ENCODE measurements at regions not wholly inside any gene's neighbourhood (a gene's known extent, or its start where the extent isn't known, plus 50 kb on each side); places are given as distances from the start of the nearest gene placed in this dataset.

- intact Hi-C loops (cut with DNase I; ENCODE audit: low total_unique reads) (no loop called here), in situ Hi-C loops (cut with MboI; ENCODE audit: low sequenced_read_pairs in 4 of 4) (no loop called here)
- H3K27me3 ChIP-seq, result no peaks in the 10 kb centered on the region
- no peak overlapping the region for H3K4me3 ChIP-seq
- TF ChIP-seq CTCF (IDR thresholded peaks at IDR 0.05 in 4 of 5, conservative IDR thresholded peaks at IDR 0.05 in 1 of 5) (no peak), POLR2A (IDR thresholded peaks at IDR 0.05) (no peak)
- no peaks in the 10 kb centered on the region for H3K9me3 ChIP-seq
- H3K36me3 ChIP-seq, result no peaks in the 10 kb centered on the region
- ATAC-seq (no peak), DNase-seq (no peak)
- no peaks in the 10 kb centered on the region for H3K4me1 ChIP-seq
- no peak overlapping the region for H3K27ac ChIP-seq
Measured at GRCh38 chr1:80427881-80428280, 1372.9 kb upstream of the ADGRL2 start.

DNA sequence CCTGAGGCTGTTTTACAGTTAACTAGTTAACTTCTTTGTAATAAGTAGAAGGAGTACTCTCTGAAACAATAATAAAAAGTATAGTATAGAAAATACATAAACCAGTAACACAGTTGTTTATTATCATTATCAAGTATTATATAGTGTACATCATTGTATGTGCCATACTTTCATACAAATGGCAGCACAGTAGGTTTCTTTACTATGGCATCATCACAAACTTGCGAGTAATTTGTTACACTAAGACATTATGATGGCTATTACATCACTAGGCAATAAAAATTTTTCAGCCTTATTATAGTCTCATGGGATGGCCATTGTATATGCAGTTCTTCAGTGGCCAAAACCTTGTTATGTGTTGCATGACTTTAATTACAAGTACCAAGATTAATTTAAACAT, 1376.5 kb upstream of the ADGRL2 start:
- no peak overlapping the region for H3K4me3 ChIP-seq
- in situ Hi-C loops (cut with MboI; ENCODE audit: low sequenced_read_pairs in 4 of 4), result no loop called here
- no peak for TF ChIP-seq POLR2A (IDR thresholded peaks at IDR 0.05)
- no peak for TF ChIP-seq CTCF (IDR thresholded peaks at IDR 0.05 in 4 of 5, conservative IDR thresholded peaks at IDR 0.05 in 1 of 5)
- ATAC-seq (no peak), DNase-seq (no peak)
- H3K27me3 ChIP-seq, result no peaks in the 10 kb centered on the region
- H3K4me1 ChIP-seq, result no peaks in the 10 kb centered on the region
- intact Hi-C loops (cut with DNase I; ENCODE audit: low total_unique reads), result no loop called here
- H3K36me3 ChIP-seq, result no peaks in the 10 kb centered on the region
- no peaks in the 10 kb centered on the region for H3K9me3 ChIP-seq
- H3K27ac ChIP-seq, result no peak overlapping the region

GRCh38 chr1:80418134-80418533, 1382.6 kb upstream of the ADGRL2 start:
- intact Hi-C loops (cut with DNase I; ENCODE audit: low total_unique reads) (no loop called here), in situ Hi-C loops (cut with MboI; ENCODE audit: low sequenced_read_pairs in 4 of 4) (no loop called here)
- ATAC-seq (no peak), DNase-seq (no peak)
- H3K27me3 ChIP-seq, result no peaks in the 10 kb centered on the region
- no peaks in the 10 kb centered on the region for H3K9me3 ChIP-seq
- no peaks in the 10 kb centered on the region for H3K4me1 ChIP-seq
- H3K27ac ChIP-seq, result no peak overlapping the region
- no peak overlapping the region for H3K4me3 ChIP-seq
- H3K36me3 ChIP-seq, result no peaks in the 10 kb centered on the region
- TF ChIP-seq POLR2A (IDR thresholded peaks at IDR 0.05) (no peak), CTCF (IDR thresholded peaks at IDR 0.05 in 4 of 5, conservative IDR thresholded peaks at IDR 0.05 in 1 of 5) (no peak)

DNA sequence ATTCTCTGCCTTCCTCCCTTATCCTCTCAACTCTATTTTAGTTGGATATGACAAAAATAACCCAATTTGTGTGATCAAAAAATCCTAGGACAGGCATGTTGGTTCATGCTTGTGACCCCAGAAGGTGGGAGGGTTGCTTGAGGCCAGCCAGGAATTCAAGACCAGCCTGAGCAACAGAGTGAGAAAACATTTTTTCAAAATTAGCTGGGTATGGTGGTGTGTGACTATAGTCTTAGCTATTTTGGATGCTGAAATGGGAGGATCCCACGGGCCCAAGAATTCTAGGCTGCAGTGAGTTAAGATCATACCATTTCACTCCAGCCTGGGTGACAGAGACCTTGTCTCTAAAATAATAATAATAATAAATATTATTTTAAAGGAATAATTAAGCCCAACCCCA, 1383.1 kb upstream of the ADGRL2 start:
- Histone ChIP-seq H3K4me3 (no peak overlapping the region), H3K27ac (no peak overlapping the region), H3K9me3 (no peaks in the 10 kb centered on the region), H3K4me1 (no peaks in the 10 kb centered on the region), H3K27me3 (no peaks in the 10 kb centered on the region), H3K36me3 (no peaks in the 10 kb centered on the region)
- DNase-seq (no peak), ATAC-seq (no peak)
- no peak for TF ChIP-seq CTCF (IDR thresholded peaks at IDR 0.05 in 4 of 5, conservative IDR thresholded peaks at IDR 0.05 in 1 of 5)
- in situ Hi-C loops (cut with MboI; ENCODE audit: low sequenced_read_pairs in 4 of 4), result no loop called here
- intact Hi-C loops (cut with DNase I; ENCODE audit: low total_unique reads), result no loop called here

- DNase-seq (no peak), ATAC-seq (no peak)
- no peaks in the 10 kb centered on the region for H3K9me3 ChIP-seq
- H3K27ac ChIP-seq, result no peak overlapping the region
- H3K27me3 ChIP-seq, result no peaks in the 10 kb centered on the region
- H3K4me1 ChIP-seq, result no peaks in the 10 kb centered on the region
- no peak overlapping the region for H3K4me3 ChIP-seq
- intact Hi-C loops (cut with DNase I; ENCODE audit: low total_unique reads), result no loop called here
- TF ChIP-seq CTCF (IDR thresholded peaks at IDR 0.05 in 4 of 5, conservative IDR thresholded peaks at IDR 0.05 in 1 of 5) (no peak), POLR2A (IDR thresholded peaks at IDR 0.05) (no peak)
- H3K36me3 ChIP-seq, result no peaks in the 10 kb centered on the region
- in situ Hi-C loops (cut with MboI; ENCODE audit: low sequenced_read_pairs in 4 of 4), result no loop called here
Measured at GRCh38 chr1:80413969-80414368, 1386.8 kb upstream of the ADGRL2 start.
